NCI-H2107 (cell line): ENCODE measurements at regions not wholly inside any gene's neighbourhood (a gene's known extent, or its start where the extent isn't known, plus 50 kb on each side); places are given as distances from the start of the nearest gene placed in this dataset.

Experiments
- DNase-seq: peaks from one replicate; lab custom pipeline; 2025; lab: John Stamatoyannopoulos, UW

DNA sequence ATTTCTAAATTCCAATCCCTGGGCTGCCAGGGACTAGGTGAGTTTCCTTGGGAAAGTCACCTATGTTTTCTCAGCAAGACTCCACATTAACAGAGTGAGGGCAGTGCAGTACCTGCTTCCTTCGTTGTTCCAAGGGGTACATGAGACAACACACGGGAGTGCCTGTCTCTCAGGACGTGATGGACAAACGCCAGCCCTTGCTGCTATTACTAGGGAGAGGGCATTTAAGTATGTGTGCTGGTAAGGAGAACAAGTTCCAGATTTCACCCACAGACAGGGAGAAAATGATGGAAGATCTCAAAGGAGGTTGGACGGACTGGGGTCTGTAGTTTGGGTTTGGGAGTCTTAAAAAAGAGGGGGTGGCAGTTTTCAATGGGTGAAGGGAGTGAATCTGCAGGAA, 195.7 kb downstream of the HERPUD2 start:
- DNase-seq: no peak

DNA sequence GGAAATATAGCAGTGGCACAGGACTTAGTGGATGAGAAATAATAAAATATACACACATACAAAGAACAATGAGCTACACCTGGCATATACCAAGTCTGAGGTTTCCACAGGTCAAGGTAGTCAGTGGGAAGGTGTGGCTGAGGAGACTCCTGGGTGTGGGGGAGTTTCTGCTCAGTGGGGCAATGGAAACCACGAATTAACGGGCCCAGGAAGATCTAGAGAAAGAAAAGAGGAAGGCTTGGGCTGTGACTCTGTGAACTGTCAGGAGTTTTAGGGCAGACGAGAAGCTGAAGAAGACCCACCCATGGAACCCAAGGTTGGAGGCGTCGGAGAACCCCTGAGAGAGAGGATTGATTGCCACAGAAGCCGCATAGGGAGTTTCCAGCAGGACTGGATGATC, 196.5 kb downstream of the HERPUD2 start:
- DNase-seq: no peak

DNA sequence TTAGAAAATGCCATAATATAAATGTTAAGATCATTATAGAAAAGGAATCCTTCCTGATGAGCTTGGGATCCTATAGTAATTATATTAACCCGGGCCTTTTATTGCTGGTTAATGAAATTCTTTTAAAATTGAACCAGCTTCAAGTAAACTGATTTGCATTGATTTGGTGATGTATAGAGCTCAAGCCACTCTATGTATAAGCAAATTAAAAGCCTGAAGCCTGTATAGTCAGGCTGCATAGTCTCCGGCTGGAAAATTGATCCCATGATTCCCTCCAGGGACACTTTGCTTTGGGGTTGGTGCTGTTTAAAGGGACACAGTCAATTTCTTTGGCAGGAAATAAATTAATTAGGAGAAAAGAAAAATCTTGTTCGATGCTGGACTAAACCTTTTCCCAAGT, 199.1 kb downstream of the HERPUD2 start:
- no peak for DNase-seq

DNA sequence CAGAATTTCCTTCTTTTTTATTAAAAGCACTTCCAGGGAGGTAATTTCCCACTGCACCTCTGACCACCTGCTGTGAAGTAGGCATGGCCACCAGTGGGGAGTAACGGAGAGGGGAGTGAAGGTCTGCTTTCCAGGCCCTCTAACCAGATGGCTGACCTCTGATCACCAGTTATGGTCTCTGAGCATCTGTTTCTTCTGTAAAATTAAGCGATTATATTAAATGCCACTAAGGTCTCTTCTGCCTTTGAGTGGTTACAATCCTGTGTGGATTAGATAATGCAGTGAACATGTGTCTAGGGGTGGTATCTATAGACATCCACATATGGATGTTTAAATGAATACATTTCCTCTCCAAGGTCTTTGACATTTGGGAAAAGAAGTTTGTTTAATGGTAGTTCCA, 199.6 kb downstream of the HERPUD2 start:
- no peak for DNase-seq

DNA sequence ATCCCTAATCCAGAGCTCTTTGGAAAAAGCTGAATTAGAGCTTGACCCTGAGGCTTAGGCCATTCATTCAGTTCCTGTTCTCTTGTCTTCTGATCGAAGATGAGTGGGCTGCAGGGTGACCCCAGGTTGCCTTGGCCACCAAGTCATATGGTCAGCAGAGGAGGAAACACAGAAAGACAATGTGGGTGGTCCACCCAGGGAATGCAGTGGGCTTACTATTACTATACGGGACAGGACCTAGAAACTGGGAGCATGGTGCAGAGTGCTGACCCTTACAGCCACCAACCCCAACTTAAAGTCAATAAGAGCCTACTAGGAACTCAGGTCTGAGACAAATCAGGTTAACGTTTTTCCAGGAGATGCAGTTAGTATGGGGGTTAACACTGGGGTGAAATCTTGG, 200.5 kb downstream of the HERPUD2 start:
- no peak for DNase-seq

DNA sequence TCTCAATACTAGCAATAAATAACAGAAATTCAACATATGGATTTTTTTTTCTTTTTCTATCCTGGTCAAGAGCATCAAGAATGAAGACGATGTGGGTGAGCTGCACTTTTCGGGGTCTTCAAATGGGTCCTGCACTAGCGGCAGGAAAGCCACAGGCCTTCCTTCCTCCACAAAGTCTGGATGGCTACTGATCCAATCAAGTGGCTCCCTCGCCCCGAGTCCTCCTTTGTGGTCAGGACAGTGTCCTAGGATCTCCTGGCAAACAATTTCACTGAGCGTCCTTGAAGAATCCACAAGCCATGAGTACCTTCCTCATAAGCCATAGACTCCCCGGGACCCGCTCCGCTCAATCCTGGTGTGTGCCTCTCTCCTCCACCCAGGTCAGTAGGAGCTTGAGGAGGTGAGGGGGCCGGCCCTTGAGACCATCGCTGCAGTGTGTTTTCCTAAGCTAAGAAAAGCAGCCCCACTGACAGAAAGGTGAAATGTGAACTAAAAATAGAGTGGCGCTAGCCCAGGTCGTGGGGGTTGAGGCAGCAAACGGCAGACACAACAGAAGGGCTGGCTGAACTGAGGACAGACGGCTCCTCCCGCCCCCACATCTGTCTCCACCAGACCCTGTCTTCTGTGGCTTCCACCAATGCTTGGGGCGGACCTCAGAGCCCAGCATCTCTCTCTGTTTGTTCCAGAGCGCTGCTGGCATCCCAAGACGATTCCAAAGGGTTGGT, 202.3 kb downstream of the HERPUD2 start:
- DNase-seq: no peak

DNA sequence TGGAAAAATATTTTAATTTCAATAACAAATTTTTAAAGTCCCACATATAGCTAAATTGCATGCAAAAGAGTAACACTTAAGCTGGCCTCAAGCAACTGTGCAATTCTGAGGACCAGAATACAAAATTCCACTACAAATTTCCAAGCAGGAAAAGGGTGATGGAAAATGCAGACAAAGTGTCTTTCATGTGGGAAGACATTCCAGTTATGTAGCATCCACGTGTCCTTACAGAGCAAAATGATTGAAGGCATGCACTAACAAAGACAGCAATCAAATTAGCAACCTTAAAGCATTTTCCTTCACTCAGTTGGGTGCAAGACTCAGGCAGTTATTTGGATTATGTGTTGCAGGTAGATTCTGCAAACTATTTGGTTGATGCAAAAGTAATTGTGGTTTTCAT, 203.7 kb downstream of the HERPUD2 start:
- no peak for DNase-seq

DNA sequence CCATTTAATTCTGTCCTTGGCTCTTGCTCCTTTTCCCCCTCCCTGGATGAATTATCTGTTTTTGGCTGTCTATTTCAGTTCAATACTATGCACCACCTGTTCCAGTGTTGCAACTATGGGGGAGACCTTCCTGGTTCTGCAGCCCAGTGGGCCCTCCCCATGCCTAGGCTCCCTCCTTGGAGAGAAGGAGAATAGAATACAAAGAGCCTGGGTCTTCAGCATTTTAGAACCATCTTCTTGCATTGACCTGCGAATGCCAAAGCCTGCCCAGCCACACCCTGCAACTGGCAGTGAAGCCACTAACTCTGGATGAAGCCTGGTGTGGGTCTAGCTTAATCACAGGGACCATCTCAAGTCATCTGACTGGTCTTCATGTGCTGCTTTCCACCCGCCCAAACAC, 207.1 kb downstream of the HERPUD2 start:
- DNase-seq: no peak

DNA sequence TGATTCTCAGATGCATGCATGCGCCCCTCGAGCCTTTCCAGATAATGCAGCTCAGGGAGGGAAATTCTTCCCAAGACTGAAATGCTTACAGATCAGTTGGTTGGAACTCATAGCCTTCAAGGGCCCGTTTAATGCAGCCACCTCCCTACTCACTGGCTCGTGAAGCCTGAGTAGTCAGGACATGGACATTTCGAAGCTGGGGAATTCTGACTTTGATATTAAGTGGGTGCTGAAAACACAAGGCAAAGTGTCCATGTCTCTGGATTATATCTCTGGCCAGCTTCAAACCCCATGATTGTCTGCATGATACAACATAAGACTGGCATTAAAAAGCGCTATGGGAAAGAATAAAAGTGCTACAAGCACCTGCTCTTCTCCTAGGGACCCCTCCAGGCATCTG, 207.5 kb downstream of the HERPUD2 start:
- DNase-seq: no peak

DNA sequence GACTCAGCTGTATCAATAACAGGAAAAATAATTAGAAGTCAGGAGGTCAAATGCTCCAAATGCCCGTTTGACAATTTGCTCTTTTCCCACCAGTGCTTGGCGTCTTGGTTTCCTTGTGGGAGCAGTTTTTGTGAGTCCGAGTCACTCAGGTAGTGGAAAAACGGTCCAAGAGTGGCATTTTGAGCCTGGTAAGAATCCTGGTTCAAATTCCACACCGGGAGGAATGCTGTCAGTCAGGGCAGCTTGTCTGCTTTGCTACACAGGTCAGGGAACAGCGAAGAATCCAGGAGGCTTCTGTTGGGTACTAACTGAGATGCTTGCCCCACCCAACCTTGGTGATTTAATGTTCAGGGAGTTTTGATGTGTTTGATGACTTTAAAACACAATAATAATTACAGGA, 209.5 kb downstream of the HERPUD2 start:
- no peak for DNase-seq

DNA sequence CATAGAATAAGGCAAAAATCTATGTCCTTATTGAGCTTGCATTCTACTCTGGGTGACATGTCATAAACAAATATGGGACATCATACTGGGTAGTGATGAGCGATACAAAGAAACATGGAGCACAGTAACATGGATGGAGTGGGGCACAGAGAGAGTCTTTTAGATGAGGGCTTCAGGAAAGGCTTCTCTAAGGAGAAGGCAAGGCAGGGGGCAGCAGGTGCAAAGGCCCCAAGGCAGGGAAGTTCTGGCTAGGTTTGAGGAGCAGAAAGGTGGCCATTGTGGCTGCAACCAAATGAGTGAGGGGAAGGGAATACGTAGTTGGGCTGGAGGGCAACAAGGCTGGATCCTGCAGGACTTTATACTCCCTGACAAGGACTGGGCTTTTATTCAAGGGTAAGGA, 211.4 kb downstream of the HERPUD2 start:
- DNase-seq: no peak

DNA sequence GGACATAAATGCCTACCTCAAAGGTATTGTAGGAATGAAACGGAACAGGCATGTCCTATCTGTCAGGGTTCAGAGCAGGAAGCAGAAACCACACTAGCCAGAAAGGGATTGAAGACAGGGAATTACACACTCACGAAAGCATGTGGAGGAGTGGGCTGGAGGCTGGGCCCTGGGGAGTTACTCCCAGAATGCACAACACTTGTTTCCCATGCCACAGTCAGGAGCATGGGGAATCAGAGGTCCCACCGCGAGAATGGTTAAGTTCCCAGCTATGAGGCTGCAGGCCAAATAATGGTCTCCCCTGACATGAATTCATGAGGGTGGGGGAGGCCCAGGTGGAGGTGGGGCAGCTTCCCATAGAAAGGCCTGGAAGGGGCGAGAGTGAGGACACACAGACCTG, 212.7 kb downstream of the HERPUD2 start:
- no peak for DNase-seq

DNA sequence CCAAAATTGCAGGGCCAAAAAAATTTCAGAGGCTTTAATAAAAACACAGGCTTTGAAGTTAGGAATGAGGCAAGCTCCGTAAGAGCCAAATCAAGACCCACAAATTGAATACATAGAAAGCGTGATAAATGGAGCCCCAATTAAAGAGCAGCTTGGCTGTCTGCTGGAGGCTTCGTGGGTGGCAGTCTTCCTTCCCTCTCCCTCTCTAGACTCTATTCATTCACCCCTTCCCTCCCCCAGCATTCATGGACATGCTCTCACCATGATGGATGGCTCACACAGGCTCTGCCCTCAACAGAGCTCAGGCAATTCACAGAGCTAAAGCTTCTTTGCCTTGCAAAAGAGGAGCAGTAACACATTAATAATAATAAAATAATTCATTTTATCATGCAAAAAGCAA, 214.1 kb downstream of the HERPUD2 start:
- DNase-seq: no peak

DNA sequence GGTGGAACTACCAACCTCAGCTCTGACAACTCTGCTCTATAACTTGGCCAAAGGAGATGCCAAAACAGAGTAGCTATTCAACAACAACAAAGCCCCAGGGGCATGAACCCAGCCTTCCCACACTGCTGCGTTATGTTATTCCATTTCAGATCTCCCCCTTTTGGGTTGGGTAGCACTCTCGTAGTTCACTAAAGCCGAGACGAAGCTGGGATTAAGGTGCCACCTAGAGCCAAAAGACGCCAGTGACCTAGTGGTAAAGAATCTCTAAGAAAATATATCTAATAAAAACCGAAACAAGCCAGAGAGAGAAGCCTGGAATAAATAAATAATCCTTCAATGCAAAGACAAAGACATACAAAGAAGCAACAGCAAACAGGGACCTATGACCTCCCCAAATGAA, 217.3 kb downstream of the HERPUD2 start:
- no peak for DNase-seq

DNA sequence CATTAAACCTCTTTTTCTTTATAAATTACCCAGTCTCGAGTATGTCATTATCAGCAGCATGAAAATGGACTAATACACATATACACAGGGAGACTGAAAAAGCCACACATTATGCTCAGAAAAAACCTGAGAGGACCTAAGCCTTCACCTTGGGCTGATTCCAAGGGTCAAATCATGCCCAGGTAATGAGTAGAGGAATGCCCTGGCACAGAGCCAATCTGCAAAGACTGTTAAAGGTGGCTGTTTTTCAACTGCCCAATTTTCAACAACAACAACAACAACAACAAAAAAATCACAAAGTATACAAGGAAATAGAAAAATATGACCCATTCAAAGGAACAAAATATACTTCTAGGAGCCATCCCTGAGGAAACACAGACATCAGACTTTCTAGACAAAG, 220.2 kb upstream of the TBX20 start:
- no peak for DNase-seq

DNA sequence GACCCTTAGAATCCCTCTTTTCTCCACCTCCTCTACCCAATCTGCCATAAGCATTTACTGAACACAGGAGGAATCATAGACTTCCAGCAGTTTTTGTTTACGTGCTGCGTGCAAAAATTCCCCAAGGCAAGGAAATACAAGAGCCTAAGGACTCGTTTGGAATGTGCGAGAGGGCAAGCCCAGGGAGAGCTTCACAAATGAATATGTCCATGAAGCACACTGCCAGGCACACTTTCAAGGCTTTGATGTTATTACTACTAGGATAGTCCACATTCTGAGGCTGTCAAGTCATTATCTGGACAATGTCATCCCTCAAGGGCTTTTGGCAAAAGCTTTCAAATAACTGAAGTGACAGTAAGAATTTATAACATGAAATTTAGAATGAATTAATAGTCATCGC, 214.7 kb upstream of the TBX20 start:
- DNase-seq: no peak

DNA sequence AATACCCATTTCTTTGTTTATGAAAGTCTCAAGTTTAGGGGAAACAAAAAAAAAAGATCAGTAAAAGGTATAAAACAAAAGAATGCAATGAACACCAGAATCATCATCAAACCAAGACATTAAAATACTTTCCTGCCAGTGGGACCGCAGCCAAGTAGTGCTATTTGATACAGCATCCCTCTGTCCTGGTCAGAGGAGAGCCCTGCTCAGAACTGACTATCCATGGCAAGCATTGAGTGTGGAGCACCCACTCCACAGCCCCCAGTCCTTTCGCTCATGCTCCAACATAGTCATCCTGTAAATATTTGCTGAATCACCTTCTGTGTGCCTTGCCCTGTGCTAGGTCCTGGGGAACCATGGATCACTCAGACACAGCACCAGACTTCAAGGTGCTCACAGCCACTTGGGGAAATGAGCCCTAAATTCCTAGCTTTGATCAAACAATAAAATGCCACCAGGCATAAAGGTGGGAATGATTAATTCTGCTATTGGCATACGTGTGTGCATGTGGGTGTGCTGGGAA, 213.6 kb upstream of the TBX20 start:
- no peak for DNase-seq

DNA sequence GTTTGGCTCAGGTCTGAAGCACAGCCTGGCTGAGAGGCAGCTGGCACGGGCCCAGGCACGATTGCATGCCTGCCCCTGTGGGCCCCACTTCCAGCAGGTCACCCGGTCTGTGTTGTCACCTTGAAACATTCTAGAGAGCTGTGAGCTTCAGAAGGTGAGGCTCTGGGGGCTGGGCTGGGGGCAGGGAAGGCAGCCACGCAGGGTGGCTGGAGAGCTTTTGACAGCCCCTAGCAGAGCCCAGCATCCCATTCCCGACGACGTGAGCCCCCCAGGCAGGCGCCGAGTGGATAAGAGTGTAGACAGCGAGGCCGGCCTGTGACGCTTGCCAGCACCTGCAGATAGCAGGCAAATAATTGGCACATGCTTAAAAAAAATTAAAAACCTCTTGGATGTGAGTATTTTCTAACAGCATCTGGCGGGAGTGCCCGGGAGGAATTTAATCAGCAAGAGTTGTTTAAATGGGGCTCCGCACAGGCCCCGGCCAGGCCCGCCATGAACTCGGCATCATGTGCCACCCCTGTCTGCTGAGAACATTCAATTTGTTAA, 212.0 kb upstream of the TBX20 start:
- no peak for DNase-seq

DNA sequence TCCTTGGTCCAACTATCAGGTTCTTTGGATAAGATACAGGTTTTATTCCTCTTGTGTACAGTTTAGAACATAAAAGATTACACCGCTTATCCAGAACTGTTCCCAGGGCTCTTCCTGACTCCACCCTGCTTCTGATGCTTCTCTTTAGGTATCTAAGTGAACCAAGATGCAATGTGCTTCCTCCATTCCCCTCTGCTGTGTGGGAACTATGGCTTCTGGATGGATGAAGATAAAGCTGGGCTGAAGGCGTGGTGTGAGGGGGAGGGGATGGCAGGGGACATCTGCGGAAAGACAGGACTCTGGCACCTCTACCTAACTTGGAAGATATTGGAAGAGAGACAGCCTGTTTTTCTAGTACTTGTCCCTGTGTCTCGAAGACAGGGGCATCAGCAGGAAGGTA, 209.9 kb upstream of the TBX20 start:
- DNase-seq: no peak

DNA sequence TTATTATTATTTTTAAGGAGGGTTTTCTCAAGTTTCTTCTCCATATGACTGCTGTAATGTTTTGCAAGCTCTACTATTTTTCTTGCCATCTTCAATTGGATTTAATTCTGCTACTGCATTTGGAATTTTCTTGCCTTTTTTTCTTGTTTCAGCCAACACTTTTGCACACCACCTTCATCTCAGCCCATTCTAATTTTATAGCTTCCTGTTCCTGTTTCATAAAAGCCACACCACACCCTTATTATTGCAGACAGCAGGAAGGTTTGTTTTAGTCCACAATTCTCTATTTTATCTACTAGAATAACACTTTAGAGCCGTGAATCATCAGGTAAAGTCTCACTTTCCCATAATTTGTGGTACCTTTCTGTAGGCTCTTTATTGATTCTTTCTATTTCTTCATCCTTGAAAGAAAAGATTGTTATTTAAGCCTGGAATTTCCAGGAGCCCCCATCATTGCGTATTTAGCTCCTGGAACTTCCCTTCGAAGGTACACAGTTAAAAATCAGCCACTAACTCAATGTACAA, 209.3 kb upstream of the TBX20 start:
- no peak for DNase-seq

DNA sequence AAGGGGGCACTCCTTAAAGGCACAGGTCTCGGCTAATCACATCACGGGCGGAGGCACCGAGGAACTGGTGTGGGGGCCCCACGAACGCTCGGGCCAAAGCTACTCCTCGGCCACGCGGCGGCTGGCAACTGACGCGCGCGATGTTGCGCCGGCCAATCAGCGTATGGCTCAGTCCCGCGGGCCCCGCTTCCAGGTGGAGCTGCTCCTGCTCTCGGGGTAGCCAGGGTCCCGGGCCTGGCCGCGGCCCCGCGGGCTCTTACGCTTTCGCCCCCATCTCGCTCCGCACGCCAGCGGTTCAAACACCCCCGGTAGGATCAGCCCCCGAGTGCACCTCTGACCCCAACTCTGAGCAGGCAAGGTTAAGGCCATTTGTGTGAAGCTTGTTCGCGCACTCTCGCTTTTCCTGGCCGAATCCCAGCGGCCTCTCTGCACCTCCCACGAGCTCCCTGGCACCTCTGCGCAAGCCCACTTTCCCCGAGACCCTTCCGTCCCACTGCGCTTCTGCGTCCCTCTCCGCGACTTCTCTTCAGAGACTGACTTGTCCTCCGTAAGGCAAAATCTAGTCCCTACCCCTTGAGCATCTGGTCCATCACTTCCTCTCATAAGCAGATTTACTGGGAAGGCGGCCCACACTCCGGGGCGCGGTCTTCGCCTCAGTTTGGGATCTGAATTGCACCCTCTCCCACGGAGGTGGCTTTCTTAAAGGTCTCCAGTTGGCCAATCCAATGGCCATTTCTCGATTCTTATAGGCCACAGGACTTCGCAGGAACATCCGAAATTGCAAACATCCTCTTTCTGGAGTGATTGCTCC, 200.9 kb upstream of the TBX20 start:
- no peak for DNase-seq

DNA sequence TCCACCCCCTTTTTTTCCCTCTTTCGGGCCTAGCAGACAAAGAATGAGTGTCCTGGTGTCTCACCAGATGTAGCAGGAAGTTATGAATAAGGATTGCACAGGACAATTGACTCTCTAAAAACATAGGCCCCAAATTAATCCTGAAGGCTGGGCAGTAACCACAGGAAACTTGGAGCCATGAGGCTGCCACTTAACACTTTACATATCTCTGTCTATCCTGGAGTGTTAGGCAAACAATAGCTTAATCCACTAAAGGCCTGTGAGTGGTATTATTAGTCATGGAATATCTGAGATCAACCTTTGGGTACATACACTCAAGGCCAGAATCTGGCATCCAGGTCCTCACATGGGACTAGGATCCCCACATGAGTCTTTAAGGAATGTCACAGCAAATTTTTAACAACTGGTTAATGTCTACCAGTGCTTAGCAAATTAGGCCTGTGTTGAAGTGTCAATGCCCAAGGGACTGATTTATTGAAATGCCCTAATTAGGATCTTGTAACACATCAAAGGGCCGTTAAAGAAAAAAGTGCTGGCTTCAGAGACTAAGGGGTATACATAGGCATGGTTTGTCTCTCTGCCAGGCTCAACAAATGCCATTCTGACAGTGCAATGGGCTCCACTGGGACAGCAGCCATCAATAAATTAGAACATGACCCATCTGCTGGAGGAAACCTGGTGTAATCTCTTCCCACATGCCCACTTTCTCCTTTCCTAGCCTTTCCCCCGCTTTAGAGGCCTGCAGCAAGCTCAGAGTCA, 196.7 kb upstream of the TBX20 start:
- no peak for DNase-seq
